Ascending aorta (tissue), 2 donors: ENCODE measurements at regions not wholly inside any gene's neighbourhood (a gene's known extent, or its start where the extent isn't known, plus 50 kb on each side); places are given as distances from the start of the nearest gene placed in this dataset.

Source experiments
- DNase-seq, 2 donors: peaks; one replicate each; pipeline ENCODE4 v3.0.0-alpha.2; 2019; ENCODE audit warnings: low spot score in 2 of 2
- H3K27ac ChIP-seq, 2 donors: fragments of 200-600 bp; sonication (generic); one replicate each; pipeline ENCODE4 v1.5.1; 2016 to 2017; ENCODE audit warnings: mild to moderate bottlenecking in 1 of 2
- H3K27me3 ChIP-seq: fragments of 200-600 bp; sonication (generic); one replicate; pipeline ENCODE4 v1.5.1; 2017
- H3K36me3 ChIP-seq, 2 donors: fragments of 200-600 bp; sonication (generic); one replicate each; pipeline ENCODE4 v1.5.1; 2016
- H3K4me1 ChIP-seq, 2 donors: fragments of 200-600 bp; sonication (generic); one replicate each; pipeline ENCODE4 v1.5.1; 2016 to 2017; ENCODE audit warnings: mild to moderate bottlenecking in 1 of 2
- H3K4me3 ChIP-seq, 2 donors: fragments of 200-600 bp; sonication (generic); one replicate each; pipeline ENCODE4 v1.5.1; 2016 to 2017; ENCODE audit warnings: mild to moderate bottlenecking in 1 of 2
- H3K9me3 ChIP-seq, 2 donors: fragments of 200-600 bp; sonication (generic); one replicate each; pipeline ENCODE4 v1.5.1; 2016
- intact Hi-C: fragments of 100-400 bp; cut with DNase I; formaldehyde crosslinking; loops from one replicate; pipeline ENCODE4 v1.15.1; 2023
- TF ChIP-seq, protein P1 (sequence below), 3 experiments: fragments of 200-600 bp in 2 of 3; fragments of 450-650 bp in 1 of 3; sonication (generic) in 2 of 3; IDR thresholded peaks; one replicate each; pipeline ENCODE4 v1.5.1; 2016 to 2019; ENCODE audit warnings: antibody characterized with exemption in 3 of 3, mild to moderate bottlenecking in 1 of 3, moderate library complexity in 1 of 3

DNA sequence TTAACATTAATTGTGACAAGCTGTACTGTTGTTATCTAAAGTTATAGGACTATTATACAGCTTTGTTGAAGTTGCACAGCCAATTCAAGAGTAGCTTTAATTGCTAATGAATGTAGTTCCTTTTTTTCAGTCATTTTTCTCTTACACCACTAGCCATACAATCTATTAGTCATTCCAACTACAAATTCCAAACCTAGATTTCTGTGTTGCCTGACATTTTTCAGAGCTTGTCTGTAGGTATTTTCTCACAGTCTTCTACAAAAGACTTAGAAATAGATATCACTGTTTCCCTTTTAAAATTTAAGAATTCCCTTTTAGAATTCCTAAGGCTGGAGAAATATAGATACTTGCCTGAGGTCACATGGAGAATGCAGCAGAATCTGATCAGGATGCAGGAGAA, 307.0 kb upstream of the HS3ST1 start:
- intact Hi-C loops = no loop called here
- H3K4me1 ChIP-seq = peaks cover 0 to 5% of the 10 kb centered on the region in 2 donors
- no peaks in the 10 kb centered on the region for H3K9me3 ChIP-seq
- TF ChIP-seq, protein P1, sequence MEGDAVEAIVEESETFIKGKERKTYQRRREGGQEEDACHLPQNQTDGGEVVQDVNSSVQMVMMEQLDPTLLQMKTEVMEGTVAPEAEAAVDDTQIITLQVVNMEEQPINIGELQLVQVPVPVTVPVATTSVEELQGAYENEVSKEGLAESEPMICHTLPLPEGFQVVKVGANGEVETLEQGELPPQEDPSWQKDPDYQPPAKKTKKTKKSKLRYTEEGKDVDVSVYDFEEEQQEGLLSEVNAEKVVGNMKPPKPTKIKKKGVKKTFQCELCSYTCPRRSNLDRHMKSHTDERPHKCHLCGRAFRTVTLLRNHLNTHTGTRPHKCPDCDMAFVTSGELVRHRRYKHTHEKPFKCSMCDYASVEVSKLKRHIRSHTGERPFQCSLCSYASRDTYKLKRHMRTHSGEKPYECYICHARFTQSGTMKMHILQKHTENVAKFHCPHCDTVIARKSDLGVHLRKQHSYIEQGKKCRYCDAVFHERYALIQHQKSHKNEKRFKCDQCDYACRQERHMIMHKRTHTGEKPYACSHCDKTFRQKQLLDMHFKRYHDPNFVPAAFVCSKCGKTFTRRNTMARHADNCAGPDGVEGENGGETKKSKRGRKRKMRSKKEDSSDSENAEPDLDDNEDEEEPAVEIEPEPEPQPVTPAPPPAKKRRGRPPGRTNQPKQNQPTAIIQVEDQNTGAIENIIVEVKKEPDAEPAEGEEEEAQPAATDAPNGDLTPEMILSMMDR (IDR thresholded peaks at IDR 0.05) = no peak
- H3K27me3 ChIP-seq = no peaks in the 10 kb centered on the region
- no peak overlapping the region for H3K27ac ChIP-seq
- no peaks in the 10 kb centered on the region for H3K36me3 ChIP-seq
- DNase-seq = no peak
- no peak overlapping the region for H3K4me3 ChIP-seq

GRCh38 chr4:11732155-11732554, 303.5 kb upstream of the HS3ST1 start:
- TF ChIP-seq, protein P1 (IDR thresholded peaks at IDR 0.05) = no peak
- no peaks in the 10 kb centered on the region for H3K9me3 ChIP-seq
- no peak overlapping the region for H3K4me3 ChIP-seq
- H3K27ac ChIP-seq = no peak overlapping the region
- no peaks in the 10 kb centered on the region for H3K4me1 ChIP-seq
- DNase-seq = no peak
- no peaks in the 10 kb centered on the region for H3K36me3 ChIP-seq
- intact Hi-C loops = no loop called here
- no peaks in the 10 kb centered on the region for H3K27me3 ChIP-seq

GRCh38 chr4:11730545-11730944, 301.9 kb upstream of the HS3ST1 start:
- Histone ChIP-seq H3K36me3 (no peaks in the 10 kb centered on the region), H3K4me3 (no peak overlapping the region), H3K27me3 (no peaks in the 10 kb centered on the region), H3K27ac (no peak overlapping the region), H3K4me1 (no peaks in the 10 kb centered on the region), H3K9me3 (no peaks in the 10 kb centered on the region)
- intact Hi-C loops = no loop called here
- DNase-seq = no peak
- TF ChIP-seq, protein P1 (IDR thresholded peaks at IDR 0.05) = no peak

GRCh38 chr4:11729548-11729947, 300.9 kb upstream of the HS3ST1 start:
- Histone ChIP-seq H3K36me3 (no peaks in the 10 kb centered on the region), H3K4me1 (no peaks in the 10 kb centered on the region), H3K9me3 (no peaks in the 10 kb centered on the region), H3K27ac (no peak overlapping the region), H3K27me3 (no peaks in the 10 kb centered on the region), H3K4me3 (no peak overlapping the region)
- DNase-seq = no peak
- intact Hi-C loops = no loop called here
- TF ChIP-seq, protein P1 (IDR thresholded peaks at IDR 0.05) = no peak

DNA sequence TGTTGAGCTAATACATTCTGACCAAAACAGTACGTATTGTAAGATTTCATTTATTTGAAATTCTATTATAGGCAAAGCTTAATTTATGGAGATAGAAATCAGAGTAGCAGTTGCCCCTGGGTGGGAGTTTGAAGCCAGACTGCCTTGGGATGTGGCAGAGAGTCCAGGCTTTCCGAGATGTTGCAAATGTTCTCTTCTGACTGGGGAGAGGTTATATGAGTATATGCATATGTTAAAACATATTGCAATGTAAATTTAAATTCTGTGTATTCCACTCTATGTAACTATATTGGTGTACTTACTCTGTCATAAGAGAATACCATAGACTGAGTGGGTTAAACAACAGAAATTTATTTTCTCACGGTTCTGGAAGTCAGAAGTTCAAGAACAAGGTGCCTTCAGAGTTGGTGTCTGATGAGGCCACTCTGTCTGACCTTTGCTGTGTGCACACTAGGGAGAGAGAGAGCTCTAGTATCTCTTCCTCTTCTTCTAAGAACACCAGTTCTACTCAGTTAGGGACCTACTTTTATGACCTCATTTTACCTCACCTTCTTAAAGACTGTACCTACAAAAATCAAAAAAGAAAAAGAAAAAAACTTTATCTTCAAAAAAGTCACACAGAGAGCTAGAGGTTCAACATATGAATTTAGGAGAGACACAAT, 299.3 kb upstream of the HS3ST1 start:
- intact Hi-C loops = no loop called here
- TF ChIP-seq, protein P1 (IDR thresholded peaks at IDR 0.05) = no peak

DNA sequence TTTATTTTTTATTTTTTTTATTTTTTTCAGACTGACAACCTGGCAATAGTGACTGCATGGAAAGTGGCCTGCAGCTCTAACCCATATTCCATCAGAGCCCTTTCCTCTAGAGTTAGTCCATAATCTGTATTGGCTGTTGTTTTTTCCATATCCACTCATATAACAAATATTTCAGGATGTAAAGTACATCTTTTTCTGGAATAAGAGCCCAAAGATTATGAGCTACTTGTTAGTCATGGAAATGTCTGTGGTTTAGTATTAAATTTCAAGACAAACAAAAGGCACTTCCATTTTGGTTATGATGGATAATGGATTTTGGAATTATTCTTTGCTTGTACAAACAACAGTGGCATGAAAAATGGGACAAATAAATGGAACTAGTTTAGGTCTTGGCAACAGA, 296.0 kb upstream of the HS3ST1 start:
- Histone ChIP-seq H3K27me3 (no peaks in the 10 kb centered on the region), H3K9me3 (no peaks in the 10 kb centered on the region), H3K36me3 (no peaks in the 10 kb centered on the region), H3K27ac (no peak overlapping the region), H3K4me3 (no peak overlapping the region), H3K4me1 (no peaks in the 10 kb centered on the region)
- no peak for DNase-seq
- TF ChIP-seq, protein P1 (IDR thresholded peaks at IDR 0.05) = no peak
- intact Hi-C loops = no loop called here

More for the DNA sequence above, 299.3 kb upstream of the HS3ST1 start:
- H3K4me1 ChIP-seq = no peaks in the 10 kb centered on the region
- DNase-seq = no peak
- H3K27ac ChIP-seq = no peak overlapping the region
- no peaks in the 10 kb centered on the region for H3K9me3 ChIP-seq
- no peaks in the 10 kb centered on the region for H3K27me3 ChIP-seq
- H3K36me3 ChIP-seq = no peaks in the 10 kb centered on the region
- no peak overlapping the region for H3K4me3 ChIP-seq
